Fibroblast of lung (primary cell): ENCODE measurements at regions not wholly inside any gene's neighbourhood (a gene's known extent, or its start where the extent isn't known, plus 50 kb on each side); places are given as distances from the start of the nearest gene placed in this dataset.
A peak's percentile ranks its signal among the peaks of the same experiment; 100 is the strongest.

Experiments used
- DNase-seq, 2 donors: peaks; one replicate each; pipeline versions ENCODE4 v3.0.0 to v3.0.0-alpha.2; 2010; ENCODE audit warnings: low read depth in 2 of 2
- H2AFZ ChIP-seq: 2 replicates; pipeline ENCODE4 v1.5.1; 2012; ENCODE audit warnings: low read length, control low read depth, inconsistent platforms
- H3K27ac ChIP-seq: 2 replicates; pipeline ENCODE4 v1.5.1; 2011; ENCODE audit warnings: low read length, control low read depth; ENCODE audit not compliant: insufficient read depth
- H3K27me3 ChIP-seq: 2 replicates; pipeline ENCODE4 v1.5.1; 2011; ENCODE audit warnings: mild to moderate bottlenecking, low read length; ENCODE audit not compliant: control insufficient read depth, insufficient read depth
- H3K36me3 ChIP-seq: 2 replicates; pipeline ENCODE4 v1.5.1; 2011; ENCODE audit warnings: low read length; ENCODE audit not compliant: control insufficient read depth, insufficient read depth
- H3K4me1 ChIP-seq: 2 replicates; pipeline ENCODE4 v1.5.1; 2011; ENCODE audit warnings: low read length; ENCODE audit not compliant: control insufficient read depth, insufficient read depth; ENCODE audit errors: extremely low read depth
- H3K4me2 ChIP-seq: 2 replicates; pipeline ENCODE4 v1.5.1; 2011; ENCODE audit warnings: low read length, control low read depth; ENCODE audit not compliant: insufficient read depth; ENCODE audit errors: extremely low read depth
- H3K4me3 ChIP-seq, 4 experiments: fragments of 200-600 bp in 1 of 4; sonication (generic) in 1 of 4; replicated peaks in 1 of 4; 2 replicates each; pipeline ENCODE4 v1.5.1; 2011 to 2016; ENCODE audit warnings: low read length in 4 of 4, low read depth in 3 of 4, mild to moderate bottlenecking in 3 of 4, control low read depth in 2 of 4, inconsistent platforms in 1 of 4, mixed read lengths in 1 of 4; ENCODE audit not compliant: insufficient read depth in 1 of 4; ENCODE audit errors: control extremely low read depth in 1 of 4
- H3K79me2 ChIP-seq: 2 replicates; pipeline ENCODE4 v1.5.1; 2012; ENCODE audit warnings: mild to moderate bottlenecking, low read length, inconsistent platforms; ENCODE audit not compliant: control insufficient read depth, insufficient read depth
- H3K9ac ChIP-seq: 2 replicates; pipeline ENCODE4 v1.5.1; 2011; ENCODE audit warnings: mild to moderate bottlenecking, low read length, control low read depth; ENCODE audit not compliant: insufficient read depth
- H3K9me3 ChIP-seq: 2 replicates; pipeline ENCODE4 v1.5.1; 2012; ENCODE audit warnings: low read depth, low read length; ENCODE audit not compliant: control insufficient read depth, insufficient read depth
- H4K20me1 ChIP-seq: 2 replicates; pipeline ENCODE4 v1.5.1; 2011; ENCODE audit warnings: low read length; ENCODE audit not compliant: control insufficient read depth, insufficient read depth; ENCODE audit errors: extremely low read depth
- EZH2 ChIP-seq: IDR thresholded peaks from 2 replicates; pipeline ENCODE4 v1.5.1; 2012; ENCODE audit warnings: low read length, control low read depth, mild to moderate bottlenecking; ENCODE audit errors: missing control alignments
- TF ChIP-seq, protein P1 (sequence below), 2 donors: IDR thresholded peaks in 1 of 2; conservative IDR thresholded peaks in 1 of 2; 1 replicate in 1 of 2; 2 replicates in 1 of 2; pipeline ENCODE4 v1.5.1; 2011 to 2012; ENCODE audit warnings: low read length in 2 of 2, control low read depth in 1 of 2, inconsistent platforms in 1 of 2, low read depth in 1 of 2, mild to moderate bottlenecking in 1 of 2

DNA sequence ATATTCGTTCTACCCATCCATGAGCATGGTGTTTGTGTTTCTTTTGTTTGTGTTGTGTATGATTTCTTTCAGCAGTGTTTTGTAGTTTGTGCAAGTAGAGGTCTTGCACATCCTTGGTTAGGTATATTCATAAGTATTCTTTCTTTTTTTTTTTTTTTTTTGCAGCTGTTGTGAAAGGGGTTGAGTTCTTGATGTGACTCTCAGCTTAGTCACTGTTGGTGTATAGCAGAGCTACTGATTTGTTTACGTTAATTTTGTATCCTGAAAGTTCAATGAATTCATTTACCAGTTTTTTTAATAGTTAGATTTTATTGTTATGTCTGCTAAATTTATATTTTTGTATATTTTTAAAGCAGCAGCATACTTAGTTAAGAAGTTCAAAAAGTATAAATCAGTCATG is 834.4 kb upstream of the NRXN1 start:
- no peaks in the 10 kb centered on the region for H3K27me3 ChIP-seq
- no peak overlapping the region for H3K4me3 ChIP-seq

DNA sequence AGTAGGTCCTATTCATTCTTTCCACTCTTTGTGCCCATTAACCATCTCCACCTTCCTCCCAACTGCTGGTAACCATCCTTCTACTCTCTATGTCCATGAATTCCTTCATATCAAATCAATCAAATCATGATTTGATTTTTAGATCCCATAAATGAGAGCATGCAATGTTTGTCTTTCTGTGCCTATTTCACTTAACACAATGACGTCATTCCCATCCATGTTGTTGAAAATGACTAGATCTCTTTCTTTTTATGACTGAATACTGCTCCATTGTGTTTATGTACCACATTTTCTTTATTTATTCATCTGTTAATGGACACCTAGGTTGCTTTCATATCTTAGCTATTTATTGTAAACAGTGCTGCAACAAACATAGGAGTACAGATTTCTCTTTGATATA is 827.3 kb upstream of the NRXN1 start:
- H3K27me3 ChIP-seq, result no peaks in the 10 kb centered on the region
- no peak overlapping the region for H3K4me3 ChIP-seq
- H3K36me3 ChIP-seq, result no peaks in the 10 kb centered on the region
- no peaks in the 10 kb centered on the region for H3K9me3 ChIP-seq
- no peak overlapping the region for H3K9ac ChIP-seq
- TF ChIP-seq EZH2, result no peak
- TF ChIP-seq, protein P1, sequence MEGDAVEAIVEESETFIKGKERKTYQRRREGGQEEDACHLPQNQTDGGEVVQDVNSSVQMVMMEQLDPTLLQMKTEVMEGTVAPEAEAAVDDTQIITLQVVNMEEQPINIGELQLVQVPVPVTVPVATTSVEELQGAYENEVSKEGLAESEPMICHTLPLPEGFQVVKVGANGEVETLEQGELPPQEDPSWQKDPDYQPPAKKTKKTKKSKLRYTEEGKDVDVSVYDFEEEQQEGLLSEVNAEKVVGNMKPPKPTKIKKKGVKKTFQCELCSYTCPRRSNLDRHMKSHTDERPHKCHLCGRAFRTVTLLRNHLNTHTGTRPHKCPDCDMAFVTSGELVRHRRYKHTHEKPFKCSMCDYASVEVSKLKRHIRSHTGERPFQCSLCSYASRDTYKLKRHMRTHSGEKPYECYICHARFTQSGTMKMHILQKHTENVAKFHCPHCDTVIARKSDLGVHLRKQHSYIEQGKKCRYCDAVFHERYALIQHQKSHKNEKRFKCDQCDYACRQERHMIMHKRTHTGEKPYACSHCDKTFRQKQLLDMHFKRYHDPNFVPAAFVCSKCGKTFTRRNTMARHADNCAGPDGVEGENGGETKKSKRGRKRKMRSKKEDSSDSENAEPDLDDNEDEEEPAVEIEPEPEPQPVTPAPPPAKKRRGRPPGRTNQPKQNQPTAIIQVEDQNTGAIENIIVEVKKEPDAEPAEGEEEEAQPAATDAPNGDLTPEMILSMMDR (conservative IDR thresholded peaks at IDR 0.05 in 1 of 2, IDR thresholded peaks at IDR 0.05 in 1 of 2; ENCODE audit: low read depth in 1 of 2, low read length in 2 of 2), result no peak
- H3K4me1 ChIP-seq, result no peaks in the 10 kb centered on the region
- no peaks in the 10 kb centered on the region for H4K20me1 ChIP-seq
- no peak for DNase-seq
- H3K4me2 ChIP-seq, result no peak overlapping the region
- H3K79me2 ChIP-seq, result no peaks in the 10 kb centered on the region
- H3K27ac ChIP-seq, result no peak overlapping the region
- H2AFZ ChIP-seq, result no peak overlapping the region

More for the DNA sequence above, 834.4 kb upstream of the NRXN1 start:
- TF ChIP-seq, protein P1 (conservative IDR thresholded peaks at IDR 0.05 in 1 of 2, IDR thresholded peaks at IDR 0.05 in 1 of 2; ENCODE audit: low read depth in 1 of 2, low read length in 2 of 2), result no peak
- TF ChIP-seq EZH2, result no peak
- H3K27ac ChIP-seq, result no peak overlapping the region
- no peaks in the 10 kb centered on the region for H3K36me3 ChIP-seq
- H2AFZ ChIP-seq, result no peak overlapping the region
- H3K79me2 ChIP-seq, result no peaks in the 10 kb centered on the region
- peak; percentile 48 to 55 for DNase-seq
- H4K20me1 ChIP-seq, result no peaks in the 10 kb centered on the region
- H3K4me1 ChIP-seq, result no peaks in the 10 kb centered on the region
- no peaks in the 10 kb centered on the region for H3K9me3 ChIP-seq
- H3K4me2 ChIP-seq, result no peak overlapping the region
- H3K9ac ChIP-seq, result no peak overlapping the region

DNA sequence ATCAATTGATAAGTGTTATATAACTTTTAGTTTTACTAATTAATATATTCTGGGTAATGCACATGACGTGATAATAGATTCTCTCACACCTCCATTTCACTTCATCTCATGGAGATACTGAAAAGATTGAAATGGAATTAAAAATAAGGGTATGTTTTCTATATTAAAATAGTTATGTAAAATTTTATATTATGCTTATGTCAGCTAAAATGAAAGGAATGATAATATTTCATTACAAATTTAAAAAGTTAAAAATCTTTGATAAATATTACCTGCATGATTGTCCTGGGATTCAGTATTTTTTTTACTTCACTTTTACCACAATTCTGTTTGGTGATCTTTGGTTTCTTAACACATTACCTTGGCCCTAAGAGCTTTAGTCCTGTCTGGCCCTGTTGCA is 823.8 kb upstream of the NRXN1 start:
- no peak for TF ChIP-seq EZH2
- TF ChIP-seq, protein P1 (conservative IDR thresholded peaks at IDR 0.05 in 1 of 2, IDR thresholded peaks at IDR 0.05 in 1 of 2; ENCODE audit: low read depth in 1 of 2, low read length in 2 of 2), result no peak
- H3K27ac ChIP-seq, result no peak overlapping the region
- no peaks in the 10 kb centered on the region for H3K27me3 ChIP-seq
- no peaks in the 10 kb centered on the region for H3K79me2 ChIP-seq
- H3K9ac ChIP-seq, result no peak overlapping the region
- H3K4me1 ChIP-seq, result no peaks in the 10 kb centered on the region
- DNase-seq, result no peak
- H3K4me2 ChIP-seq, result no peak overlapping the region
- H3K4me3 ChIP-seq, result no peak overlapping the region
- H2AFZ ChIP-seq, result no peak overlapping the region
- H3K36me3 ChIP-seq, result no peaks in the 10 kb centered on the region
- no peaks in the 10 kb centered on the region for H4K20me1 ChIP-seq
- H3K9me3 ChIP-seq, result no peaks in the 10 kb centered on the region
